Left ventricle myocardium inferior (tissue), 1 donor: ENCODE measurements at regions not wholly inside any gene's neighbourhood (a gene's known extent, or its start where the extent isn't known, plus 50 kb on each side); places are given as distances from the start of the nearest gene placed in this dataset.

Source experiments
- DNase-seq: peaks from one replicate; pipeline ENCODE4 v3.0.0-alpha.2; 2020
- H3K27ac ChIP-seq: fragments of 200-600 bp; replicated peaks from 2 replicates; pipeline ENCODE4 v1.8.0; 2021
- H3K27me3 ChIP-seq: fragments of 200-600 bp; 2 replicates; pipeline ENCODE4 v1.8.0; 2021; ENCODE audit warnings: low read depth
- H3K36me3 ChIP-seq: fragments of 200-600 bp; 2 replicates; pipeline ENCODE4 v1.8.0; 2021
- H3K4me1 ChIP-seq: fragments of 200-600 bp; 2 replicates; pipeline ENCODE4 v1.8.0; 2021
- H3K4me3 ChIP-seq: fragments of 200-600 bp; 2 replicates; pipeline ENCODE4 v1.8.0; 2021; ENCODE audit warnings: mild to moderate bottlenecking, moderate library complexity
- H3K9me3 ChIP-seq: fragments of 200-600 bp; replicated peaks from 2 replicates; pipeline ENCODE4 v1.8.0; 2021
- CTCF ChIP-seq: fragments of 200-600 bp; IDR thresholded peaks from 2 replicates; pipeline ENCODE4 v1.8.0; 2021; ENCODE audit warnings: antibody characterized with exemption, mild to moderate bottlenecking, borderline replicate concordance
- intact Hi-C: fragments of 100-400 bp; cut with micrococcal nuclease; formaldehyde crosslinking; loops from one replicate; pipeline ENCODE4 v1.11.0; 2022
- donor health status: DM: no; HTN: yes; CAD: no; lungs with severe emphysema.

GRCh38 chr3:8261018-8261417, 240.6 kb upstream of the LMCD1 start:
- Histone ChIP-seq H3K4me3 (no peak overlapping the region), H3K27me3 (no peaks in the 10 kb centered on the region), H3K27ac (no peak overlapping the region), H3K4me1 (no peaks in the 10 kb centered on the region), H3K36me3 (no peaks in the 10 kb centered on the region), H3K9me3 (peaks cover 22% of the 10 kb centered on the region)
- intact Hi-C loops: no loop called here
- DNase-seq: no peak
- TF ChIP-seq CTCF: no peak

GRCh38 chr3:8266730-8267131, 234.9 kb upstream of the LMCD1 start:
- no peaks in the 10 kb centered on the region for H3K27me3 ChIP-seq
- no peak overlapping the region for H3K27ac ChIP-seq
- TF ChIP-seq CTCF: no peak
- H3K9me3 ChIP-seq: peaks cover 6% of the 10 kb centered on the region
- intact Hi-C loops: no loop called here
- H3K36me3 ChIP-seq: no peaks in the 10 kb centered on the region
- H3K4me1 ChIP-seq: no peaks in the 10 kb centered on the region
- no peak for DNase-seq
- no peak overlapping the region for H3K4me3 ChIP-seq

DNA sequence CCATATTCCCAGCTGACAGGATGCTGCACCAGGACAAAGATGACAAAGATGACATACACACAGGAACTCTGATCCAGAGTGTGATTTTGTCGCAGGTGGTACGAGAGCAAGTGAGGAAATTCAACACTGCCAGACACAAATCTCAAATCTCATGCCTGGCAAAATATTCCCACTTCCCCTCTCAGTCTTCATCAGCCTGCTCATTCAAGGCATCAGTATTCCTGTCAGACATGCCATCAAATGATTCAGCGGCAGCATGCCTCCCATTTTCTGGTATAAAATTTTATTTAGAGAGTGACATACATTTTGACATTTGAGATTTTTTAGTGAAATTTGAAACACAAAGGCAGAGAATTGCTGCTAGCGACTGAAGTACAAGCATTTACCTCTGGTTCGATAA, 228.1 kb upstream of the LMCD1 start:
- no peak for TF ChIP-seq CTCF
- DNase-seq: no peak
- no peak overlapping the region for H3K27ac ChIP-seq
- no peaks in the 10 kb centered on the region for H3K9me3 ChIP-seq
- no peaks in the 10 kb centered on the region for H3K36me3 ChIP-seq
- intact Hi-C loops: no loop called here
- no peaks in the 10 kb centered on the region for H3K4me1 ChIP-seq
- H3K4me3 ChIP-seq: no peak overlapping the region
- no peaks in the 10 kb centered on the region for H3K27me3 ChIP-seq

DNA sequence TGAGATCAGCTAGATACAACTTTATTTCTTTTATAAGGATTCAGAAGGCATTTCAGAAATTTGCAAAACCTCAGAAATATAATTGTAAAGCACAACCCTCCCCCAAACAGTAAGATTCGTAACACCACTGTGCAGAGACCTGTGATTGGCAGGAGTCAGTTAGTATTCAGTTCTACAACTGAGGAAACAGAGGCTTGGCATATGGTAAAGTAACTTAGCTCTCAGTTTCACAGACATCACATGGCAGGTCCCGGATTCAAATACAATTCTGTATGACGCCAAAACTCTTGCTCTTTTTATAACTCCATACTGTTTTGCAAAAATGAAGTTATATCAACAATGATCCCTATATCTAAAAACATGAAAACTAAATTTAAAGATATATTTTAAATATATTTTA, 225.6 kb upstream of the LMCD1 start:
- intact Hi-C loops: no loop called here
- Histone ChIP-seq H3K4me1 (no peaks in the 10 kb centered on the region), H3K27ac (no peak overlapping the region), H3K27me3 (no peaks in the 10 kb centered on the region), H3K9me3 (no peaks in the 10 kb centered on the region), H3K4me3 (no peak overlapping the region), H3K36me3 (no peaks in the 10 kb centered on the region)
- DNase-seq: no peak
- TF ChIP-seq CTCF: no peak

DNA sequence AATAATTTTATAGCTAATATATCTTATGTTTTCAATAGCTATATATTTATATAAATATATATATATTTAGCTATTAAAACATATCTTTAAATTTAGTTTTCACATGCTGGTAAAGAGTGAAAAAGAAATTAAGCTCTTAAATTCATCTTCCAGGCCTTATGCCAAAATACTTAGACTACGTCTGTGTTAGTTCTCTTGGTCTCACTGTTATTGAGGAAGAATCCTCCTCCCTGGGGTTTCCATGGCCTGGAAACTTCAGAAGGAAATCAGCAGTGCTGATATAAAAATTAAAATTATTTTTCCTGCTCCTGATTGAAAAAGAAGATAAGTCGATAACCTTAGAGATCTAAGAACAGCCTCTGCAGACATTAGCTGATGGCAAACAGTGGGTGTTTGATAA, 225.1 kb upstream of the LMCD1 start:
- Histone ChIP-seq H3K9me3 (no peaks in the 10 kb centered on the region), H3K4me3 (no peak overlapping the region)
- TF ChIP-seq CTCF: no peak

DNA sequence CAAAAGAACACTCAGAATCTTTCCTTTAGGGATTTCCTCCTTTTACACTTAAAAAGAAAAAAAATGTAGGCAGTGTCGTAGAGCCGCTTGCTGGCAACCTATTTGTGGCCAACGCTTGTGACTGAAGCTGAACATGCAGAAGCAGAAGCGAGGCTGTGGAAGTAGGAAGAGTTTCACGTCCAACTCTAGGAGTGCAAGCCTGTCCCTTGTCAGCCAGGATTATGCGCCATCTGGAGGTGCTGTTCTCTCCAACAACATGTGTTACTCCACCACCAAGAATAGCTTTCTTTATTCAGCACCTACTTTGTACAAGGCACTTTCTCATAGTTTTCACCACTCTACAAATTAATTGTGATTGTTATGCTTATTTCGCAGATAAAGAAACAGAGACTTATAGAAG, 223.2 kb upstream of the LMCD1 start:
- intact Hi-C loops: no loop called here
- DNase-seq: no peak
- H3K27me3 ChIP-seq: no peaks in the 10 kb centered on the region
- H3K4me3 ChIP-seq: no peak overlapping the region
- peaks cover 16% of the 10 kb centered on the region for H3K4me1 ChIP-seq
- H3K36me3 ChIP-seq: no peaks in the 10 kb centered on the region
- no peak overlapping the region for H3K27ac ChIP-seq
- TF ChIP-seq CTCF: no peak
- H3K9me3 ChIP-seq: no peaks in the 10 kb centered on the region

More for the DNA sequence above, 225.1 kb upstream of the LMCD1 start:
- DNase-seq: no peak
- Histone ChIP-seq H3K36me3 (no peaks in the 10 kb centered on the region), H3K4me1 (no peaks in the 10 kb centered on the region), H3K27ac (no peak overlapping the region), H3K27me3 (no peaks in the 10 kb centered on the region)
- intact Hi-C loops: no loop called here
